Skeletal muscle satellite cell (primary cell): ENCODE measurements at regions not wholly inside any gene's neighbourhood (a gene's known extent, or its start where the extent isn't known, plus 50 kb on each side); places are given as distances from the start of the nearest gene placed in this dataset.
A peak's percentile ranks its signal among the peaks of the same experiment; 100 is the strongest.

Experiments used
- H3K27me3 ChIP-seq: 2 replicates; pipeline ENCODE4 v1.7.0; 2013; ENCODE audit warnings: low read length; ENCODE audit not compliant: control insufficient read depth, insufficient read depth
- H3K36me3 ChIP-seq: 2 replicates; pipeline ENCODE4 v1.7.0; 2013; ENCODE audit warnings: mild to moderate bottlenecking, control low read depth, low read length; ENCODE audit not compliant: insufficient read depth
- H3K4me1 ChIP-seq: 2 replicates; pipeline ENCODE4 v1.7.0; 2013; ENCODE audit warnings: low read length; ENCODE audit not compliant: control insufficient read depth, insufficient read depth
- H3K4me2 ChIP-seq: 2 replicates; pipeline ENCODE4 v1.7.0; 2013; ENCODE audit warnings: mild to moderate bottlenecking, low read length
- H3K4me3 ChIP-seq: 2 replicates; pipeline ENCODE4 v1.7.0; 2013; ENCODE audit warnings: low read length
- H3K9ac ChIP-seq: 2 replicates; pipeline ENCODE4 v1.7.0; 2013; ENCODE audit warnings: mild to moderate bottlenecking, low read depth, low read length, moderate library complexity
- H3K9me3 ChIP-seq: replicated peaks from 2 replicates; pipeline ENCODE4 v1.7.0; 2013; ENCODE audit warnings: mild to moderate bottlenecking, control low read depth, low read length

DNA sequence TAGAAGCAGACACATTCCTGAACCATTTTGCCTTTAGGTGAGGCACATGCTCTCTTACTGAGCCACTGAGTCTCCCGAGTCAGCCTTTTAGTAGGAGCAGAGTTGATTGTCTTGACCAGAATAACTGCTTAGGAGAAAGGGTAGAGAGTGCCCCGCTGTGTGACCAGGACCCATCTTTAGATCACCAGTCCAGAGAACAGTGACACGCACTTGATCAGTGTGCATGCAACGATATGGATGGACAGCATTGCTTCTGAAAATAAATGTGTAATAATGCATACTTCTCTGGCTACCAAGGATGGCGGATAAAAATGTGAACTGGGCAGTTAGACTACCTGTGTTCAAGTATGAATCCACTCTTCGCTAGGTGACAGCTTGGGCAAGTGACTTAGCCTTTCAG lies 897.7 kb downstream of the TRIML1 start:
- Histone ChIP-seq H3K36me3 (no peaks in the 10 kb centered on the region), H3K4me2 (no peak overlapping the region), H3K9me3 (no peaks in the 10 kb centered on the region)

DNA sequence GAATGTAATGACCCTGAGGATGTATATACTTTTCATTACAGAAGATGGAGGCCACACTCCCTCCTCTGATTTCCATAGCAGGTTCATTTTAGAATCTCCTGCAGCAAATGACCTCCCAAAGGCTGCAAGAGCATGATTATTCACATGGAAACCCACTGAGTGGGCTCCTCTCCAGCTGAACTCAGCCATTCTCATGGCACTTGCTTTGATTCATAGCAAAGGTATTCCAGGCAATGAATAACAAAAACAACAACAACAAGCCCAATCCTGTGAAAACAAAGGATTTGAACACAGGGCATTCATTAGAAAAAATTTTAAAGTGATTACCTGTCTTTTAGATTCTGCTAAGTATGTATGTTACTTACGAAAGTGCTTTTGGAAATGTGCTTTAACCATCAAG lies 894.0 kb upstream of the FRG1 start:
- no peak overlapping the region for H3K9ac ChIP-seq

More for the DNA sequence above, 897.7 kb downstream of the TRIML1 start:
- no peaks in the 10 kb centered on the region for H3K27me3 ChIP-seq
- H3K4me1 ChIP-seq: no peaks in the 10 kb centered on the region
- no peak overlapping the region for H3K9ac ChIP-seq
- H3K4me3 ChIP-seq: no peak overlapping the region

DNA sequence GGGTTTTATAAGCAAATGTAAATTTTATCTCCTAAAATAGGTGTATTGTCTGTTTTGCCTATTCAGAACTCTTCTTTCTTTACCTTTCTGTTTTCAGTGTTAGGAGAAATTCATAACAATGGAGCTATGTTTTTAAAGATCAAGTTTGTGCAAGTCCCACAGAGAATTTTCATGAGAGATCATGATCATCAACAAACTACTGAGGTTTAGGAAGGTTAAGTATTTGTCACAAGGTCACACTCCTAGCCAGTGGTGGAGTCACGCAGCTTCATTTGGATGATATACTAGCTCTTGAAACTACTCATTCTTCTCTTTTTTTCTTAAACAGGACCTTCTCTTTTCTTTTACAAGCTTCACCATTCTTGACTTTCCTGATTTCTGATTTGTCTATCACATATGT lies 892.6 kb upstream of the FRG1 start:
- peaks cover 22% of the 10 kb centered on the region for H3K27me3 ChIP-seq
- H3K4me2 ChIP-seq: no peak overlapping the region
- no peaks in the 10 kb centered on the region for H3K4me1 ChIP-seq
- H3K36me3 ChIP-seq: no peaks in the 10 kb centered on the region
- H3K9ac ChIP-seq: no peak overlapping the region
- H3K4me3 ChIP-seq: no peak overlapping the region
- no peaks in the 10 kb centered on the region for H3K9me3 ChIP-seq

More for the DNA sequence above, 894.0 kb upstream of the FRG1 start:
- H3K36me3 ChIP-seq: no peaks in the 10 kb centered on the region
- no peaks in the 10 kb centered on the region for H3K9me3 ChIP-seq
- H3K4me2 ChIP-seq: no peak overlapping the region
- no peak overlapping the region for H3K4me3 ChIP-seq
- peaks cover 12% of the 10 kb centered on the region for H3K27me3 ChIP-seq
- no peaks in the 10 kb centered on the region for H3K4me1 ChIP-seq

- H3K9me3 ChIP-seq: no peaks in the 10 kb centered on the region
- H3K9ac ChIP-seq: no peak overlapping the region
These were observed 891.0 kb upstream of the FRG1 start for GRCh38 chr4:189049682-189050081.

GRCh38 chr4:189050643-189051042 lies 890.0 kb upstream of the FRG1 start:
- Histone ChIP-seq H3K9me3 (no peaks in the 10 kb centered on the region), H3K4me1 (no peaks in the 10 kb centered on the region), H3K9ac (no peak overlapping the region), H3K4me3 (peak overlapping the region; percentile 59), H3K36me3 (no peaks in the 10 kb centered on the region), H3K4me2 (peak overlapping the region; percentile 77), H3K27me3 (peaks cover 33% of the 10 kb centered on the region)

More at GRCh38 chr4:189049682-189050081, 891.0 kb upstream of the FRG1 start:
- no peak overlapping the region for H3K4me2 ChIP-seq
- no peak overlapping the region for H3K4me3 ChIP-seq
- H3K36me3 ChIP-seq: no peaks in the 10 kb centered on the region
- no peaks in the 10 kb centered on the region for H3K4me1 ChIP-seq
- H3K27me3 ChIP-seq: peaks cover 31% of the 10 kb centered on the region

GRCh38 chr4:189053621-189054020 lies 887.1 kb upstream of the FRG1 start:
- Histone ChIP-seq H3K4me2 (no peak overlapping the region), H3K9me3 (no peaks in the 10 kb centered on the region), H3K4me1 (no peaks in the 10 kb centered on the region), H3K36me3 (no peaks in the 10 kb centered on the region), H3K27me3 (peaks cover 30% of the 10 kb centered on the region), H3K9ac (no peak overlapping the region), H3K4me3 (no peak overlapping the region)

- no peaks in the 10 kb centered on the region for H3K9me3 ChIP-seq
- H3K4me2 ChIP-seq: no peak overlapping the region
- H3K4me1 ChIP-seq: no peaks in the 10 kb centered on the region
- H3K4me3 ChIP-seq: no peak overlapping the region
- H3K27me3 ChIP-seq: no peaks in the 10 kb centered on the region
- no peaks in the 10 kb centered on the region for H3K36me3 ChIP-seq
- H3K9ac ChIP-seq: no peak overlapping the region
These were observed 880.6 kb upstream of the FRG1 start for GRCh38 chr4:189060104-189060503.

GRCh38 chr4:189062047-189062820 lies 878.4 kb upstream of the FRG1 start:
- Histone ChIP-seq H3K9me3 (no peaks in the 10 kb centered on the region), H3K27me3 (no peaks in the 10 kb centered on the region), H3K4me1 (no peaks in the 10 kb centered on the region), H3K9ac (no peak overlapping the region), H3K4me2 (no peak overlapping the region), H3K36me3 (no peaks in the 10 kb centered on the region), H3K4me3 (no peak overlapping the region)

DNA sequence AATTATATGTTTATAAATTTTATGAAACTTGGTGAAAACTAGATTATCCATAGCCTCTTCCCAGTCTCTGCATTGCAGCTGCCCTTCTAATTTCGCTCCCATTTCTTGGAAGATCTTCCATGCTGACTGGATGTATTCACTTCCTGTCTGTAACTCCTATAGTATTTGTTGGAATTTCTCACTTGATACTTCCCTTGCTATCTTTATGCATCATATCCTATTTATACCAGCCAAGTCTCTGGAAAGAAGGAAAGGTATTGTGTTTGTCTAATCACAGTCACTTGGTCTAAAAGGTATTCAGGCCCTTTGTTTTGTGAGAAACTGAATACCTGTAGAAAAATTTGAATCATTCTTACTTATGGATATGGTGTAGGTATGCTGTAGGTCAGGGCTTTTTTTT lies 870.9 kb upstream of the FRG1 start:
- no peaks in the 10 kb centered on the region for H3K9me3 ChIP-seq
- H3K4me2 ChIP-seq: no peak overlapping the region
- H3K4me3 ChIP-seq: no peak overlapping the region
- H3K4me1 ChIP-seq: no peaks in the 10 kb centered on the region
- H3K27me3 ChIP-seq: no peaks in the 10 kb centered on the region
- H3K9ac ChIP-seq: no peak overlapping the region
- no peaks in the 10 kb centered on the region for H3K36me3 ChIP-seq

- no peaks in the 10 kb centered on the region for H3K36me3 ChIP-seq
- no peak overlapping the region for H3K4me3 ChIP-seq
- H3K27me3 ChIP-seq: no peaks in the 10 kb centered on the region
These were observed 869.4 kb upstream of the FRG1 start for GRCh38 chr4:189071241-189071640.

GRCh38 chr4:189073739-189074138 lies 866.9 kb upstream of the FRG1 start:
- H3K4me2 ChIP-seq: no peak overlapping the region
- H3K9ac ChIP-seq: no peak overlapping the region
- no peaks in the 10 kb centered on the region for H3K36me3 ChIP-seq
- H3K4me1 ChIP-seq: no peaks in the 10 kb centered on the region
- H3K27me3 ChIP-seq: no peaks in the 10 kb centered on the region
- H3K4me3 ChIP-seq: no peak overlapping the region
- H3K9me3 ChIP-seq: no peaks in the 10 kb centered on the region

More at GRCh38 chr4:189071241-189071640, 869.4 kb upstream of the FRG1 start:
- Histone ChIP-seq H3K9ac (no peak overlapping the region), H3K4me2 (no peak overlapping the region), H3K4me1 (no peaks in the 10 kb centered on the region), H3K9me3 (no peaks in the 10 kb centered on the region)

DNA sequence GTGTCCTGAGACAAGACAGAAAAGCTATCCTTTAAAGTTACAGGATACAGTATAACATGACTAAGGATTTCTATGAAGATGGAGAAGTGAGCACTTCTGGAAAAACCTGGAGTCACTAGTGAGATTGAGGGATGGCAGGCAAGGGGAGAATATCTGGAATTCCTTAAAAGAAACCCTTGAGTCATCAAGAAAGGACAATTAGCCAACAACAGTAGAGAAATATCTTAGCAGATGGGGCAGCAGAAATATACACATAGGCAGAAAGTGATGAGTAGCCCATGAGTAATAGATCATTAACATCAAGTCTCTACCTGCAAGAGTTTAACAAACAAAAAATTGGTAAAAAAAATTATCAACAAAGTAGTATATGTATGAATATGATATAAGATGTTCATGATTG lies 858.8 kb upstream of the FRG1 start:
- Histone ChIP-seq H3K36me3 (no peaks in the 10 kb centered on the region), H3K27me3 (no peaks in the 10 kb centered on the region), H3K9ac (no peak overlapping the region), H3K9me3 (no peaks in the 10 kb centered on the region), H3K4me3 (no peak overlapping the region), H3K4me1 (no peaks in the 10 kb centered on the region), H3K4me2 (no peak overlapping the region)
